PFSK-1 (cell line): ENCODE measurements at regions not wholly inside any gene's neighbourhood (a gene's known extent, or its start where the extent isn't known, plus 50 kb on each side); places are given as distances from the start of the nearest gene placed in this dataset.

Source experiments
- POLR2AphosphoS5 ChIP-seq: IDR thresholded peaks from 2 replicates; pipeline ENCODE4 v1.6.1; 2012; ENCODE audit warnings: low read depth, mild to moderate bottlenecking, control low read depth, low read length, moderate library complexity
- SIN3A ChIP-seq: IDR thresholded peaks from 2 replicates; pipeline ENCODE4 v1.6.1; 2012; ENCODE audit warnings: mild to moderate bottlenecking, low read length, moderate library complexity, borderline replicate concordance; ENCODE audit not compliant: insufficient read depth
- TF ChIP-seq, protein P1 (sequence below), 2 experiments: IDR thresholded peaks; 2 replicates each; pipeline versions ENCODE4 v1.6.1 to v1.8.0; 2011 to 2012; ENCODE audit warnings: low read depth in 2 of 2, low read length in 2 of 2, control low read depth in 1 of 2, inconsistent platforms in 1 of 2, mild to moderate bottlenecking in 1 of 2, moderate library complexity in 1 of 2; ENCODE audit not compliant: insufficient read depth in 1 of 2

DNA sequence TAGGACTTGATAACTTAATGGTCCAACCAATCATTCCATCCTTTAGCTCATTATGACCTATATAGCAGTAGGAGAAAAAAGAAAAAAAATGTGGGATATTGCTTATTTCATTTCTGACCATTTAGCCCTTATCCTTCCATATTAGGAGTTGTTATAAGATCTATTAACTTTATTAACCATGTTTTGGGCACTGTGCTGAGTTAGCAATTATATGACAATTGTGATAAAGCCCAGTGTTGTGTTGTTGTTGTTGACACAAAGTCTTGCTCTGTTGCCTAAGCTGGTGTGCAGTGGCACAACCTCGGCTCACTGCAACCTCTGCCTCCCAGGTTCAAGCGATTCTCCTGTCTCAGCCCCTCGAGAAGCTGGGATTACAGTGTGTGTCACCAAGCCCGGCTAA, 569.7 kb upstream of the FOXG1 start:
- TF ChIP-seq, protein P1, sequence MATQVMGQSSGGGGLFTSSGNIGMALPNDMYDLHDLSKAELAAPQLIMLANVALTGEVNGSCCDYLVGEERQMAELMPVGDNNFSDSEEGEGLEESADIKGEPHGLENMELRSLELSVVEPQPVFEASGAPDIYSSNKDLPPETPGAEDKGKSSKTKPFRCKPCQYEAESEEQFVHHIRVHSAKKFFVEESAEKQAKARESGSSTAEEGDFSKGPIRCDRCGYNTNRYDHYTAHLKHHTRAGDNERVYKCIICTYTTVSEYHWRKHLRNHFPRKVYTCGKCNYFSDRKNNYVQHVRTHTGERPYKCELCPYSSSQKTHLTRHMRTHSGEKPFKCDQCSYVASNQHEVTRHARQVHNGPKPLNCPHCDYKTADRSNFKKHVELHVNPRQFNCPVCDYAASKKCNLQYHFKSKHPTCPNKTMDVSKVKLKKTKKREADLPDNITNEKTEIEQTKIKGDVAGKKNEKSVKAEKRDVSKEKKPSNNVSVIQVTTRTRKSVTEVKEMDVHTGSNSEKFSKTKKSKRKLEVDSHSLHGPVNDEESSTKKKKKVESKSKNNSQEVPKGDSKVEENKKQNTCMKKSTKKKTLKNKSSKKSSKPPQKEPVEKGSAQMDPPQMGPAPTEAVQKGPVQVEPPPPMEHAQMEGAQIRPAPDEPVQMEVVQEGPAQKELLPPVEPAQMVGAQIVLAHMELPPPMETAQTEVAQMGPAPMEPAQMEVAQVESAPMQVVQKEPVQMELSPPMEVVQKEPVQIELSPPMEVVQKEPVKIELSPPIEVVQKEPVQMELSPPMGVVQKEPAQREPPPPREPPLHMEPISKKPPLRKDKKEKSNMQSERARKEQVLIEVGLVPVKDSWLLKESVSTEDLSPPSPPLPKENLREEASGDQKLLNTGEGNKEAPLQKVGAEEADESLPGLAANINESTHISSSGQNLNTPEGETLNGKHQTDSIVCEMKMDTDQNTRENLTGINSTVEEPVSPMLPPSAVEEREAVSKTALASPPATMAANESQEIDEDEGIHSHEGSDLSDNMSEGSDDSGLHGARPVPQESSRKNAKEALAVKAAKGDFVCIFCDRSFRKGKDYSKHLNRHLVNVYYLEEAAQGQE (IDR thresholded peaks at IDR 0.05; ENCODE audit: insufficient read depth in 1 of 2, low read depth in 2 of 2, low read length in 2 of 2), result no peak
- TF ChIP-seq POLR2AphosphoS5 (no peak), SIN3A (no peak)
